Mesothelial cell of epicardium (in vitro differentiated cells): ENCODE measurements at regions not wholly inside any gene's neighbourhood (a gene's known extent, or its start where the extent isn't known, plus 50 kb on each side); places are given as distances from the start of the nearest gene placed in this dataset.

ENCODE experiments used
- DNase-seq, 2 experiments: peaks; one replicate each; pipeline ENCODE4 v3.0.0; 2021; ENCODE audit warnings: low spot score in 2 of 2; ENCODE audit not compliant: unreplicated experiment in 2 of 2
- H3K27ac Mint-ChIP-seq: 2 replicates; pipeline ENCODE4 v1.8.0; 2021; ENCODE audit warnings: mixed read lengths
- H3K27me3 Mint-ChIP-seq: 2 replicates; pipeline ENCODE4 v1.8.0; 2021; ENCODE audit warnings: low read depth, mixed read lengths
- H3K36me3 Mint-ChIP-seq: 2 replicates; pipeline ENCODE4 v1.8.0; 2021; ENCODE audit warnings: mixed read lengths
- H3K4me1 Mint-ChIP-seq: 2 replicates; pipeline ENCODE4 v1.8.0; 2021; ENCODE audit warnings: mixed read lengths
- H3K4me3 Mint-ChIP-seq: 2 replicates; pipeline ENCODE4 v1.8.0; 2021; ENCODE audit warnings: mild to moderate bottlenecking, moderate library complexity, mixed read lengths
- H3K9me3 Mint-ChIP-seq: 2 replicates; pipeline ENCODE4 v1.8.0; 2021; ENCODE audit warnings: mixed read lengths
- CTCF ChIP-seq: fragments of 200-600 bp; sonication (generic); IDR thresholded peaks from one replicate; pipeline ENCODE4 v1.5.0; 2021; ENCODE audit warnings: antibody characterized with exemption; ENCODE audit not compliant: unreplicated experiment

DNA sequence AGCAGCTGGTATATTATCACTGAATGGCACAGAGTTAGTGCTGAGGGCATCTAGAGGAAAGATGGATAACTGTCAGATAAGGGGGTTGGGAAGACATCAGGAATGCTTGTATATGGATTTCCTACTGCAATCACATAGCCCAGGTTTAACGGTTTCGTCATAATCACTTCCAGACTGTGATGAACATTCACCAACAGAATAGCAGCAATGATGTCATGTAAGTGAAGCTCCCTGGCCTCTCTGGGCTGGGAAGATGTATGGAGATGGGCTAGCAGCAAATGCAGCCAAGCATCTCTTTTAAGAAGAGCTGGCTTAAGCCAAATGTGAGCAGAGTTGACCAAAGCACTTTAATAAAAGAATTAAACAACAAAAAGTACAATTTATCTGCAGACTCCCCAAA, 714.6 kb downstream of the GALC start:
- peaks cover 6% of the 10 kb centered on the region for H3K9me3 Mint-ChIP-seq
- H3K4me3 Mint-ChIP-seq = no peak overlapping the region
- DNase-seq = no peak
- no peaks in the 10 kb centered on the region for H3K27me3 Mint-ChIP-seq
- TF ChIP-seq CTCF = no peak
- no peak overlapping the region for H3K27ac Mint-ChIP-seq
- H3K4me1 Mint-ChIP-seq = peaks cover 23% of the 10 kb centered on the region
- no peaks in the 10 kb centered on the region for H3K36me3 Mint-ChIP-seq

DNA sequence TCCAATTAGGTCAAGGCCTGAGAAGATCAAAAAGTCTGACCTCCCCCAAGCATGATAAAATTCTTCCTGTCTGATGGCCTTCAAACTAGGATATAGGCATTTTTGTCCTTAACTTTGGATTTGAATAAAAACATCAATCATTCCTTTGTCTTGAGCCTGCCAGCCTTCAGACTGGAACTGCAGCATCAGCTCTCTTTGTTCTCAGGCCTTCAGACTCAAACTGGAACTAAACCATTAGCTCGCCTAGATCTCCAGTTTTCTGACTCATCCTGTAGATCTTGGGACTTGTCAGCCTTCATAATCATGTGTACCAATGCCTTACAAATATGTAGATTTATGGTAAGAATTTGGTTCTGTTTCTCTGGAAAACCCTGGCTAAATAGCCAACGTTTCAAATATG, 721.7 kb downstream of the GALC start:
- TF ChIP-seq CTCF = no peak

DNA sequence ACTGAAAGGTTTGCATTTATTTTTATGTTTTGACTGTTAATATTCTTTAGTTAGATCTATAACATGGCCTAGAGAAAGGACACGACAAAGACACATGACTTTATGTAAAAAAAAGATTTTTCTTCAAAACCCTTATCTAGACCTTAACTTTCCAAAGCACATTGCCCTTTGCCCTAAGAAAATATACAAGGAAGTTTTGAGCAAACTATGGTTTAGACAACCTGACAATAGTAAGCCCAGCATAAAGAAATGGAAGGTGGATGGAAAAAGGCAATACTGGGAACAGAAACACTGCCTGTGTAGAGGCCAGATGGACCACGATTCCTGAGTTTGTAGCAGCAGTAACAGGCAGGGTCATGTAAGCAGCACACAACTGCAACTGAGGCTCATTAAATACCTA, 724.0 kb downstream of the GALC start:
- no peak overlapping the region for H3K27ac Mint-ChIP-seq
- no peak for TF ChIP-seq CTCF
- peaks cover 28% of the 10 kb centered on the region for H3K9me3 Mint-ChIP-seq
- no peak overlapping the region for H3K4me3 Mint-ChIP-seq
- no peaks in the 10 kb centered on the region for H3K4me1 Mint-ChIP-seq
- no peaks in the 10 kb centered on the region for H3K27me3 Mint-ChIP-seq
- DNase-seq = no peak
- H3K36me3 Mint-ChIP-seq = no peaks in the 10 kb centered on the region

More for the DNA sequence above, 721.7 kb downstream of the GALC start:
- Mint-ChIP-seq H3K27ac (no peak overlapping the region), H3K36me3 (no peaks in the 10 kb centered on the region), H3K27me3 (no peaks in the 10 kb centered on the region), H3K9me3 (peaks cover 25% of the 10 kb centered on the region), H3K4me1 (no peaks in the 10 kb centered on the region), H3K4me3 (no peak overlapping the region)
- DNase-seq = no peak

- no peak for DNase-seq
- no peaks in the 10 kb centered on the region for H3K4me1 Mint-ChIP-seq
- H3K4me3 Mint-ChIP-seq = no peak overlapping the region
- no peak overlapping the region for H3K27ac Mint-ChIP-seq
- H3K27me3 Mint-ChIP-seq = no peaks in the 10 kb centered on the region
- no peak for TF ChIP-seq CTCF
- no peaks in the 10 kb centered on the region for H3K36me3 Mint-ChIP-seq
- H3K9me3 Mint-ChIP-seq = peaks cover 10% of the 10 kb centered on the region
Measured at GRCh38 chr14:87264796-87265195, 728.2 kb downstream of the GALC start.

GRCh38 chr14:87264272-87264785, 728.7 kb downstream of the GALC start:
- H3K27ac Mint-ChIP-seq = no peak overlapping the region
- no peak for TF ChIP-seq CTCF
- H3K36me3 Mint-ChIP-seq = no peaks in the 10 kb centered on the region
- no peak for DNase-seq
- H3K4me1 Mint-ChIP-seq = no peaks in the 10 kb centered on the region
- no peaks in the 10 kb centered on the region for H3K27me3 Mint-ChIP-seq
- peaks cover 6% of the 10 kb centered on the region for H3K9me3 Mint-ChIP-seq
- no peak overlapping the region for H3K4me3 Mint-ChIP-seq

GRCh38 chr14:87261621-87262020, 731.4 kb downstream of the GALC start:
- TF ChIP-seq CTCF = no peak
- peaks cover 15% of the 10 kb centered on the region for H3K9me3 Mint-ChIP-seq
- DNase-seq = no peak
- H3K4me1 Mint-ChIP-seq = no peaks in the 10 kb centered on the region
- H3K27ac Mint-ChIP-seq = no peak overlapping the region
- no peak overlapping the region for H3K4me3 Mint-ChIP-seq
- no peaks in the 10 kb centered on the region for H3K36me3 Mint-ChIP-seq
- H3K27me3 Mint-ChIP-seq = no peaks in the 10 kb centered on the region
